NOMO-1 (cell line): ENCODE measurements at regions not wholly inside any gene's neighbourhood (a gene's known extent, or its start where the extent isn't known, plus 50 kb on each side); places are given as distances from the start of the nearest gene placed in this dataset.

Source experiments
- DNase-seq, 2 experiments: peaks; one replicate each; lab custom pipeline; 2025; ENCODE audit not compliant: unreplicated experiment in 2 of 2; lab: John Stamatoyannopoulos, UW

GRCh38 chr12:41893491-41893890, 251.2 kb downstream of the GXYLT1 start:
- DNase-seq, result no peak

GRCh38 chr12:41892302-41892701, 252.4 kb downstream of the GXYLT1 start:
- no peak for DNase-seq

GRCh38 chr12:41891226-41891625, 253.4 kb downstream of the GXYLT1 start:
- no peak for DNase-seq

GRCh38 chr12:41888285-41888684, 256.4 kb downstream of the GXYLT1 start:
- DNase-seq, result no peak

GRCh38 chr12:41881891-41882805, 262.5 kb downstream of the GXYLT1 start:
- DNase-seq, result no peak

GRCh38 chr12:41869432-41869831, 275.2 kb downstream of the GXYLT1 start:
- DNase-seq, result no peak

GRCh38 chr12:41866878-41867430, 277.7 kb downstream of the GXYLT1 start:
- DNase-seq, result no peak

GRCh38 chr12:41856228-41856627, 288.4 kb downstream of the GXYLT1 start:
- DNase-seq, result no peak

- peak; percentile 78 to 92 for DNase-seq
Observed at GRCh38 chr12:41850046-41850445, 294.6 kb downstream of the GXYLT1 start.

GRCh38 chr12:41846718-41847117, 298.0 kb downstream of the GXYLT1 start:
- DNase-seq, result no peak

- DNase-seq, result no peak
Observed at GRCh38 chr12:41836416-41836815, 308.3 kb downstream of the GXYLT1 start.

- peak; percentile 18 to 45 for DNase-seq
Observed at GRCh38 chr12:41835556-41835955, 309.1 kb downstream of the GXYLT1 start.

- DNase-seq, result no peak
Observed at GRCh38 chr12:41819948-41820347, 324.7 kb downstream of the GXYLT1 start.

GRCh38 chr12:41804026-41804425, 340.6 kb downstream of the GXYLT1 start:
- no peak for DNase-seq

- no peak for DNase-seq
Observed at GRCh38 chr12:41802803-41803202, 341.9 kb downstream of the GXYLT1 start.

GRCh38 chr12:41801261-41801660, 343.4 kb downstream of the GXYLT1 start:
- no peak for DNase-seq

- no peak for DNase-seq
Observed at GRCh38 chr12:41799671-41800070, 345.0 kb downstream of the GXYLT1 start.

- DNase-seq, result no peak
Observed at GRCh38 chr12:41795910-41796309, 348.8 kb downstream of the GXYLT1 start.

GRCh38 chr12:41795051-41795600, 349.5 kb downstream of the GXYLT1 start:
- DNase-seq, result no peak

- no peak for DNase-seq
Observed at GRCh38 chr12:41794336-41794735, 350.3 kb downstream of the GXYLT1 start.

- DNase-seq, result no peak
Observed at GRCh38 chr12:41784957-41785356, 359.7 kb downstream of the GXYLT1 start.

GRCh38 chr12:41778934-41779333, 365.7 kb downstream of the GXYLT1 start:
- DNase-seq, result no peak
